Loucy (cell line): ENCODE measurements at regions not wholly inside any gene's neighbourhood (a gene's known extent, or its start where the extent isn't known, plus 50 kb on each side); places are given as distances from the start of the nearest gene placed in this dataset.

ENCODE experiments used
- CTCF ChIP-seq: fragments of 200-600 bp; sonication (generic); conservative IDR thresholded peaks from 2 replicates; pipeline ENCODE4 v1.5.1; 2014; ENCODE audit warnings: mild to moderate bottlenecking, antibody characterized with exemption, low read length
- EZH2phosphoT487 ChIP-seq: fragments of 200-600 bp; IDR thresholded peaks from 2 replicates; pipeline ENCODE4 v1.6.1; 2018; ENCODE audit warnings: antibody characterized with exemption, mild to moderate bottlenecking, moderate library complexity, borderline replicate concordance

- TF ChIP-seq CTCF: no peak
- no peak for TF ChIP-seq EZH2phosphoT487
Measured at GRCh38 chr16:87239545-87239944, 77.6 kb downstream of the C16orf95 start.
